ENCODE measurements at regions not wholly inside any gene's neighbourhood (a gene's known extent, or its start where the extent isn't known, plus 50 kb on each side); places are given as distances from the start of the nearest gene placed in this dataset.

DNA sequence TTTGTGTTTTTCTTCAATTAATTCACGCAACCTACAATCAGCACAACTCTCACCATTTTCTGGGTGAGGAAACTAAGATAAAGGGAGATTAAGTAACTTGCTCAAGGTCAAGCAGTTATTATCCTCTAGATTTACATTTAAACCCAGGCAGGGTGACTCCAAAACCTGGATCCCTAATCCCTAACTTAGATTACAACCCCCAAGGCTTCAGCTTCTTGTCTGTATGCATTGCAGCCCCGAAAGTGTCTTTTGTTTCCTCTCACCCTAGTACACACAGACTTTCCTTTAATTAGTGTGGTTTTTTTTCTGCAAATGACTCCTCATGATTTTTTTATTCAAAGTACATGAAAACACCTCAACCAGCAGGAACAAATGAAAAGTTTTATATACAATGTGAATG is 748.6 kb upstream of the ADGRL2 start:
- ATAC-seq (ENCODE audit: poor library complexity): no peak
- H3K4me3 Mint-ChIP-seq: no peak overlapping the region
- peaks cover 8% of the 10 kb centered on the region for H3K9me3 Mint-ChIP-seq
- Histone ChIP-seq H3K36me3 (ENCODE audit: insufficient read depth, low read length) (no peaks in the 10 kb centered on the region), H3K27ac (ENCODE audit: low read depth in 1 of 2, low read length in 2 of 2) (no peak overlapping the region), H3K4me3 (ENCODE audit: low read length) (no peak overlapping the region), H3K4me1 (ENCODE audit: insufficient read depth, low read length) (no peaks in the 10 kb centered on the region), H3K27me3 (ENCODE audit: control insufficient read depth in 1 of 2, insufficient read depth in 2 of 2, low read length in 2 of 2) (no peaks in the 10 kb centered on the region), H3K9me3 (ENCODE audit: control insufficient read depth in 1 of 2, insufficient read depth in 1 of 2, low read length in 2 of 2) (peaks cover 0 to 3% of the 10 kb centered on the region in 2 experiments)
- TF ChIP-seq, protein P1, sequence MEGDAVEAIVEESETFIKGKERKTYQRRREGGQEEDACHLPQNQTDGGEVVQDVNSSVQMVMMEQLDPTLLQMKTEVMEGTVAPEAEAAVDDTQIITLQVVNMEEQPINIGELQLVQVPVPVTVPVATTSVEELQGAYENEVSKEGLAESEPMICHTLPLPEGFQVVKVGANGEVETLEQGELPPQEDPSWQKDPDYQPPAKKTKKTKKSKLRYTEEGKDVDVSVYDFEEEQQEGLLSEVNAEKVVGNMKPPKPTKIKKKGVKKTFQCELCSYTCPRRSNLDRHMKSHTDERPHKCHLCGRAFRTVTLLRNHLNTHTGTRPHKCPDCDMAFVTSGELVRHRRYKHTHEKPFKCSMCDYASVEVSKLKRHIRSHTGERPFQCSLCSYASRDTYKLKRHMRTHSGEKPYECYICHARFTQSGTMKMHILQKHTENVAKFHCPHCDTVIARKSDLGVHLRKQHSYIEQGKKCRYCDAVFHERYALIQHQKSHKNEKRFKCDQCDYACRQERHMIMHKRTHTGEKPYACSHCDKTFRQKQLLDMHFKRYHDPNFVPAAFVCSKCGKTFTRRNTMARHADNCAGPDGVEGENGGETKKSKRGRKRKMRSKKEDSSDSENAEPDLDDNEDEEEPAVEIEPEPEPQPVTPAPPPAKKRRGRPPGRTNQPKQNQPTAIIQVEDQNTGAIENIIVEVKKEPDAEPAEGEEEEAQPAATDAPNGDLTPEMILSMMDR (IDR thresholded peaks at IDR 0.05): no peak
- POLR2A ChIA-PET: no interaction called here
- CTCF ChIA-PET: no interaction called here
- intact Hi-C loops (cut with DNase I, micrococcal nuclease): no loop called here
- H3K27me3 Mint-ChIP-seq: no peaks in the 10 kb centered on the region
- H3K27ac Mint-ChIP-seq: no peak overlapping the region
- H3K36me3 Mint-ChIP-seq (ENCODE audit: low read depth): no peaks in the 10 kb centered on the region
- H3K4me1 Mint-ChIP-seq (ENCODE audit: low read depth): no peaks in the 10 kb centered on the region
- no peak for DNase-seq

DNA sequence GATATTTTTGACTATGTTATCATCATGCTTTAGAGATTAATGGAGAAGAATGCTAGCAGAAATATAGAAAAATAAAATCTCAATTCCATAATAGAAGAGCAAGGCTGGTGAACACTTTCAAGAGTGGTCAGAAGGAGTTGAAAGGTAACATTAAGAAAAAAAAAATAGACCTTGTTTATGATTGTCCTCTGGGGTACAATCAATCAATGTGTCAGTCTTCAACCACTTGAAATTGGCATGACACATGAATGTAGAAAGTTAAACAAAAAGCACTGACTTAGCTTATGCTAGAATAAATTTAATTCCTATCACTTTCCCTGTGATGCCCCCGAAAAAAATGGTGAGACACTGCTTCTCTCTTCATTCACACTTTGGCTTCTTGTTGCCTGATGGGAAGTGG is 750.3 kb upstream of the ADGRL2 start:
- intact Hi-C loops (cut with DNase I, micrococcal nuclease): no loop called here
- no peak for DNase-seq
- H3K9me3 ChIP-seq (ENCODE audit: control insufficient read depth in 1 of 2, insufficient read depth in 1 of 2, low read length in 2 of 2): peaks cover 0 to 3% of the 10 kb centered on the region in 2 experiments
- Mint-ChIP-seq H3K27ac (no peak overlapping the region), H3K4me1 (ENCODE audit: low read depth) (no peaks in the 10 kb centered on the region), H3K9me3 (peaks cover 8% of the 10 kb centered on the region), H3K27me3 (no peaks in the 10 kb centered on the region), H3K4me3 (no peak overlapping the region), H3K36me3 (ENCODE audit: low read depth) (no peaks in the 10 kb centered on the region)
- CTCF ChIA-PET: no interaction called here
- no peak overlapping the region for H3K4me3 ChIP-seq (ENCODE audit: low read length)
- no peaks in the 10 kb centered on the region for H3K27me3 ChIP-seq (ENCODE audit: control insufficient read depth in 1 of 2, insufficient read depth in 2 of 2, low read length in 2 of 2)
- H3K4me1 ChIP-seq (ENCODE audit: insufficient read depth, low read length): no peaks in the 10 kb centered on the region
- no peak overlapping the region for H3K27ac ChIP-seq (ENCODE audit: low read depth in 1 of 2, low read length in 2 of 2)
- POLR2A ChIA-PET: no interaction called here
- no peaks in the 10 kb centered on the region for H3K36me3 ChIP-seq (ENCODE audit: insufficient read depth, low read length)
- TF ChIP-seq, protein P1 (IDR thresholded peaks at IDR 0.05): no peak
- no peak for ATAC-seq (ENCODE audit: poor library complexity)

DNA sequence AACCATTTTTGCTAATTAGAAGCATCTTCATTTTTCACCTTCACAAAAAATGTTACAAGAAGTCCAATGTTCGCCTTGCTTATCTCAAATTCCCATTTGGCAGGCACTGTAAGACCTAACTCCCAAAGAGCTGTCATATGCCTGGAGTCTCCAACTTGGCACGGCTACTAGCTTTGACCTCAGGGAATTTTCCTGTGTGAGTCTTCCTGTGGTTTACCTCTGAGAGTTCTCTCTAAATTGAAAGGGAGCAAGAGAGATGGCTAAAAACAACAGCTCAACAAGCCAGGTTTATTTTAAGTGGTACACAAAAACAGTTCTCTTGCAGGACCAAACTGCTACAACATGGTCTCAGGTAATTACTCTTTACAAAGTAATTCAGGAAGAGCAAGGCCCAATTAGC is 756.0 kb upstream of the ADGRL2 start:
- TF ChIP-seq, protein P1 (IDR thresholded peaks at IDR 0.05): no peak
- no peaks in the 10 kb centered on the region for H3K4me1 Mint-ChIP-seq (ENCODE audit: low read depth)
- H3K9me3 Mint-ChIP-seq: peaks cover 3% of the 10 kb centered on the region
- ChIA-PET POLR2A (no interaction called here), CTCF (no interaction called here)
- H3K27ac ChIP-seq (ENCODE audit: low read depth in 1 of 2, low read length in 2 of 2): no peak overlapping the region
- no peaks in the 10 kb centered on the region for H3K4me1 ChIP-seq (ENCODE audit: insufficient read depth, low read length)
- H3K36me3 Mint-ChIP-seq (ENCODE audit: low read depth): no peaks in the 10 kb centered on the region
- no peak for DNase-seq
- H3K36me3 ChIP-seq (ENCODE audit: insufficient read depth, low read length): no peaks in the 10 kb centered on the region
- no peak overlapping the region for H3K4me3 ChIP-seq (ENCODE audit: low read length)
- no peaks in the 10 kb centered on the region for H3K27me3 ChIP-seq (ENCODE audit: control insufficient read depth in 1 of 2, insufficient read depth in 2 of 2, low read length in 2 of 2)
- ATAC-seq (ENCODE audit: poor library complexity): no peak
- no peak overlapping the region for H3K27ac Mint-ChIP-seq
- no peak overlapping the region for H3K4me3 Mint-ChIP-seq
- H3K9me3 ChIP-seq (ENCODE audit: control insufficient read depth in 1 of 2, insufficient read depth in 1 of 2, low read length in 2 of 2): peaks cover 0 to 4% of the 10 kb centered on the region in 2 experiments
- intact Hi-C loops (cut with DNase I, micrococcal nuclease): no loop called here
- H3K27me3 Mint-ChIP-seq: no peaks in the 10 kb centered on the region
